GM06990 (cell line): ENCODE measurements at regions not wholly inside any gene's neighbourhood (a gene's known extent, or its start where the extent isn't known, plus 50 kb on each side); places are given as distances from the start of the nearest gene placed in this dataset.
A peak's percentile ranks its signal among the peaks of the same experiment; 100 is the strongest.

Source experiments
- DNase-seq: peaks from one replicate; pipeline ENCODE4 v3.0.0-alpha.2; 2011; ENCODE audit not compliant: insufficient read length; ENCODE audit errors: extremely low read depth
- H3K27me3 ChIP-seq: replicated peaks from 2 replicates; pipeline ENCODE4 v1.6.0; 2011; ENCODE audit warnings: low read length; ENCODE audit not compliant: control insufficient read depth, insufficient read depth
- H3K36me3 ChIP-seq: 2 replicates; pipeline ENCODE4 v1.5.1; 2011; ENCODE audit warnings: low read length; ENCODE audit not compliant: control insufficient read depth, insufficient read depth
- H3K4me3 ChIP-seq: replicated peaks from 2 replicates; pipeline ENCODE4 v1.5.1; 2011; ENCODE audit warnings: low read depth, mild to moderate bottlenecking, control low read depth, low read length
- CTCF ChIP-seq: IDR thresholded peaks from 2 replicates; pipeline ENCODE4 v1.5.1; 2011; ENCODE audit warnings: low read length, control low read depth, mild to moderate bottlenecking, inconsistent platforms; ENCODE audit not compliant: insufficient read depth, poor library complexity, severe bottlenecking

- H3K27me3 ChIP-seq = no peaks in the 10 kb centered on the region
- TF ChIP-seq CTCF = peak; percentile 49
- DNase-seq = no peak
- no peak overlapping the region for H3K4me3 ChIP-seq
- H3K36me3 ChIP-seq = no peaks in the 10 kb centered on the region
Observed at GRCh38 chr2:167550448-167550847, 662.2 kb downstream of the XIRP2 start.

- no peak for TF ChIP-seq CTCF
- no peak overlapping the region for H3K4me3 ChIP-seq
- no peaks in the 10 kb centered on the region for H3K27me3 ChIP-seq
- no peaks in the 10 kb centered on the region for H3K36me3 ChIP-seq
- no peak for DNase-seq
Observed at GRCh38 chr2:167548396-167548795, 660.1 kb downstream of the XIRP2 start.

GRCh38 chr2:167544602-167545001, 656.3 kb downstream of the XIRP2 start:
- DNase-seq = no peak
- H3K27me3 ChIP-seq = no peaks in the 10 kb centered on the region
- no peak for TF ChIP-seq CTCF
- no peaks in the 10 kb centered on the region for H3K36me3 ChIP-seq
- no peak overlapping the region for H3K4me3 ChIP-seq

GRCh38 chr2:167543721-167544120, 655.4 kb downstream of the XIRP2 start:
- no peak for TF ChIP-seq CTCF
- no peaks in the 10 kb centered on the region for H3K36me3 ChIP-seq

GRCh38 chr2:167537743-167538142, 649.5 kb downstream of the XIRP2 start:
- no peaks in the 10 kb centered on the region for H3K27me3 ChIP-seq
- no peak for DNase-seq
- no peaks in the 10 kb centered on the region for H3K36me3 ChIP-seq
- TF ChIP-seq CTCF = no peak
- H3K4me3 ChIP-seq = no peak overlapping the region

More at GRCh38 chr2:167543721-167544120, 655.4 kb downstream of the XIRP2 start:
- no peaks in the 10 kb centered on the region for H3K27me3 ChIP-seq
- H3K4me3 ChIP-seq = no peak overlapping the region
- DNase-seq = no peak

DNA sequence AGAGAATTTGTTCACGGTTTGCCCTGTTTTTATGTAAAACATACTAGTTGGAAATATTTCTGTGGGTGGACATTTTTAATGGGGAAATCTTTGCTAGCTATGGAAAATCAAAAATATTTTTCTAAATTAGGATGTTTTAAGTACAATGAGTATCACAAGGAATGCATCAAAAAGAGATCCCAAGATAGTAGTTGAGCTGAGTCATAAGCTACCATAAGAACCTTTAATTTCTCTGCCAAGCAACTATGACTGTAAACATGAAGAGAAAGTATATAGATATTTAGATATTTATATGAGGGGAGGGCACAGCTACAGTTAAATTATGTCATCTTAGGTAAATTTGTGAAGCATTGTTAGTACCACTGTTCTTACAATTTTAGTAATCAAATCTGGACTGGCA, 646.2 kb downstream of the XIRP2 start:
- no peak for DNase-seq
- H3K27me3 ChIP-seq = no peaks in the 10 kb centered on the region
- no peak overlapping the region for H3K4me3 ChIP-seq
- no peaks in the 10 kb centered on the region for H3K36me3 ChIP-seq
- TF ChIP-seq CTCF = no peak
